Gastroesophageal sphincter (tissue), 3 donors: ENCODE measurements at regions not wholly inside any gene's neighbourhood (a gene's known extent, or its start where the extent isn't known, plus 50 kb on each side); places are given as distances from the start of the nearest gene placed in this dataset.

Source experiments
- CTCF ChIP-seq, 4 experiments: fragments of 200-600 bp in 2 of 4; fragments of 450-650 bp in 2 of 4; sonication (generic) in 1 of 4; IDR thresholded peaks; one replicate each; pipeline ENCODE4 v1.5.1; 2017 to 2019; ENCODE audit warnings: antibody characterized with exemption in 4 of 4, mild to moderate bottlenecking in 2 of 4, moderate library complexity in 2 of 4
- EP300 ChIP-seq: sonication (generic); formaldehyde crosslinking; IDR thresholded peaks from one replicate; pipeline ENCODE4 v1.6.1; 2017; ENCODE audit warnings: antibody characterized with exemption, mild to moderate bottlenecking
- POLR2A ChIP-seq, 2 donors: fragments of 450-650 bp; IDR thresholded peaks; one replicate each; pipeline ENCODE4 v1.6.1; 2017; ENCODE audit warnings: antibody characterized with exemption in 2 of 2, mild to moderate bottlenecking in 2 of 2, moderate library complexity in 1 of 2
- POLR2AphosphoS5 ChIP-seq: sonication (generic); formaldehyde crosslinking; IDR thresholded peaks from one replicate; pipeline ENCODE4 v1.6.1; 2017; ENCODE audit warnings: antibody characterized with exemption

GRCh38 chr9:75615284-75615683 lies 275.2 kb upstream of the PCSK5 start:
- no peak for TF ChIP-seq CTCF (IDR thresholded peaks at IDR 0.05)
- no peak for TF ChIP-seq EP300
- no peak for TF ChIP-seq POLR2A (IDR thresholded peaks at IDR 0.05)
- no peak for TF ChIP-seq POLR2AphosphoS5
